ENCODE measurements at regions not wholly inside any gene's neighbourhood (a gene's known extent, or its start where the extent isn't known, plus 50 kb on each side); places are given as distances from the start of the nearest gene placed in this dataset.

- 50% methylated on average over 2 of the region's 3 CpGs for WGBS (ENCODE audit: insufficient coverage, low coverage, low lambda C conversion rate, missing lambda C conversion rate)
- H3K27ac ChIP-seq: no peak overlapping the region
- ATAC-seq (no peak), DNase-seq (no peak)
- TF ChIP-seq CTCF (IDR thresholded peaks at IDR 0.05): no peak
- TF ChIP-seq POLR2A (IDR thresholded peaks at IDR 0.05): no peak
- H3K4me1 ChIP-seq: peaks cover 0 to 12% (median 0%) of the 10 kb centered on the region in 4 donors
- intact Hi-C loops (cut with DNase I): no loop called here
- H3K4me3 ChIP-seq: no peak overlapping the region
- no peaks in the 10 kb centered on the region for H3K36me3 ChIP-seq
- no peaks in the 10 kb centered on the region for H3K9me3 ChIP-seq
- H3K27me3 ChIP-seq: no peaks in the 10 kb centered on the region
Observed at GRCh38 chr4:176005766-176006165, 59.9 kb upstream of the WDR17 start.

GRCh38 chr4:176009254-176009653 is 56.4 kb upstream of the WDR17 start:
- TF ChIP-seq CTCF (IDR thresholded peaks at IDR 0.05): no peak
- TF ChIP-seq POLR2A (IDR thresholded peaks at IDR 0.05): no peak
- ATAC-seq: no peak
- no peak overlapping the region for H3K27ac ChIP-seq
- H3K9me3 ChIP-seq: no peaks in the 10 kb centered on the region
- H3K36me3 ChIP-seq: no peaks in the 10 kb centered on the region
- no peak overlapping the region for H3K4me3 ChIP-seq
- DNase-seq: no peak
- no peaks in the 10 kb centered on the region for H3K27me3 ChIP-seq
- no peaks in the 10 kb centered on the region for H3K4me1 ChIP-seq
- intact Hi-C loops (cut with DNase I): no loop called here
- WGBS (ENCODE audit: insufficient coverage, low coverage, low lambda C conversion rate, missing lambda C conversion rate): 56% methylated on average over 2 of the region's 2 CpGs

GRCh38 chr4:176011529-176011928 is 54.1 kb upstream of the WDR17 start:
- no peak for TF ChIP-seq CTCF (IDR thresholded peaks at IDR 0.05)
- no peak for TF ChIP-seq POLR2A (IDR thresholded peaks at IDR 0.05)
- no peaks in the 10 kb centered on the region for H3K36me3 ChIP-seq
- no peak overlapping the region for H3K4me3 ChIP-seq
- DNase-seq: no peak
- intact Hi-C loops (cut with DNase I): no loop called here
- 26% methylated on average over 2 of the region's 2 CpGs for WGBS (ENCODE audit: insufficient coverage, low coverage, low lambda C conversion rate, missing lambda C conversion rate)
- H3K9me3 ChIP-seq: no peaks in the 10 kb centered on the region
- H3K27me3 ChIP-seq: no peaks in the 10 kb centered on the region
- H3K4me1 ChIP-seq: no peaks in the 10 kb centered on the region
- no peak overlapping the region for H3K27ac ChIP-seq
- no peak for ATAC-seq

GRCh38 chr4:176013476-176014247 is 52.0 kb upstream of the WDR17 start:
- DNase-seq (no peak), ATAC-seq (no peak)
- 21% methylated on average over 6 of the region's 8 CpGs for WGBS (ENCODE audit: insufficient coverage, low coverage, low lambda C conversion rate, missing lambda C conversion rate)
- Histone ChIP-seq H3K27me3 (no peaks in the 10 kb centered on the region), H3K4me1 (no peaks in the 10 kb centered on the region), H3K27ac (no peak overlapping the region), H3K4me3 (no peak overlapping the region), H3K9me3 (no peaks in the 10 kb centered on the region), H3K36me3 (no peaks in the 10 kb centered on the region)
- TF ChIP-seq POLR2A (IDR thresholded peaks at IDR 0.05) (no peak), CTCF (IDR thresholded peaks at IDR 0.05) (no peak)
- intact Hi-C loops (cut with DNase I): no loop called here
